BLaER1 (cell line): ENCODE measurements at regions not wholly inside any gene's neighbourhood (a gene's known extent, or its start where the extent isn't known, plus 50 kb on each side); places are given as distances from the start of the nearest gene placed in this dataset.
A peak's percentile ranks its signal among the peaks of the same experiment; 100 is the strongest.

ENCODE experiments used
- H3K27ac ChIP-seq: shearing (Covaris generic); formaldehyde crosslinking; 2 replicates; pipeline ENCODE4 v1.8.1; 2022
- H3K27me3 ChIP-seq: shearing (Covaris generic); formaldehyde crosslinking; 2 replicates; pipeline ENCODE4 v1.8.1; 2022
- H3K36me3 ChIP-seq: shearing (Covaris generic); formaldehyde crosslinking; 2 replicates; pipeline ENCODE4 v1.8.1; 2022
- H3K4me1 ChIP-seq: shearing (Covaris generic); formaldehyde crosslinking; 2 replicates; pipeline ENCODE4 v1.8.1; 2022
- H3K4me2 ChIP-seq: shearing (Covaris generic); formaldehyde crosslinking; 2 replicates; pipeline ENCODE4 v1.8.1; 2022
- H3K4me3 ChIP-seq: shearing (Covaris generic); formaldehyde crosslinking; 2 replicates; pipeline ENCODE4 v1.8.1; 2022
- H3K9ac ChIP-seq: shearing (Covaris generic); formaldehyde crosslinking; 2 replicates; pipeline ENCODE4 v1.8.1; 2022
- H3K9me3 ChIP-seq: shearing (Covaris generic); formaldehyde crosslinking; 2 replicates; pipeline ENCODE4 v1.8.1; 2022
- H4K20me1 ChIP-seq: shearing (Covaris generic); formaldehyde crosslinking; 2 replicates; pipeline ENCODE4 v1.8.1; 2022
- Cebpa-rat ChIP-seq: shearing (Covaris generic); IDR thresholded peaks from 2 replicates; pipeline ENCODE4 v1.8.1; 2022

DNA sequence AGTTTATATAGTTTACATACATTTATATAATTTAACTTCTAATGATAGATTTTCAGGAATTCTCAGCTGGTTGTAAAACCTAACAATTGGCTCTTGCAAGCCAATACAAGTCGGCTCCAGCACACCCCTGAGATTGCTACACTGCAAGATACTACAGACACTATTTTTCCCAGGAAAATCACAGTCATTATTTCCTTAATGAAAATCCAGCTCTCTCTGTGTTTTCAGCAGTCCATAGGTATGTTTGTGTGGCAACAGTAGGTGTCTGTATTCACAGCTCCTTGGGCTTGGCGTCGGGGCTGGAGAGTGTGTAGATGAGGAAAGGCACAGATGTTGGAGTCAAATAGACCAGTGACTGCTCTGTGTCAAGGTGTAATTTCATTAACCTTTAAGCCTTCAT lies 78.7 kb upstream of the SPTBN1 start:
- TF ChIP-seq Cebpa-rat, result no peak
- Histone ChIP-seq H3K36me3 (no peaks in the 10 kb centered on the region), H4K20me1 (no peaks in the 10 kb centered on the region), H3K4me2 (no peak overlapping the region), H3K4me1 (peaks cover 30% of the 10 kb centered on the region), H3K9me3 (no peaks in the 10 kb centered on the region), H3K4me3 (no peak overlapping the region), H3K9ac (no peak overlapping the region), H3K27me3 (no peaks in the 10 kb centered on the region), H3K27ac (no peak overlapping the region)

DNA sequence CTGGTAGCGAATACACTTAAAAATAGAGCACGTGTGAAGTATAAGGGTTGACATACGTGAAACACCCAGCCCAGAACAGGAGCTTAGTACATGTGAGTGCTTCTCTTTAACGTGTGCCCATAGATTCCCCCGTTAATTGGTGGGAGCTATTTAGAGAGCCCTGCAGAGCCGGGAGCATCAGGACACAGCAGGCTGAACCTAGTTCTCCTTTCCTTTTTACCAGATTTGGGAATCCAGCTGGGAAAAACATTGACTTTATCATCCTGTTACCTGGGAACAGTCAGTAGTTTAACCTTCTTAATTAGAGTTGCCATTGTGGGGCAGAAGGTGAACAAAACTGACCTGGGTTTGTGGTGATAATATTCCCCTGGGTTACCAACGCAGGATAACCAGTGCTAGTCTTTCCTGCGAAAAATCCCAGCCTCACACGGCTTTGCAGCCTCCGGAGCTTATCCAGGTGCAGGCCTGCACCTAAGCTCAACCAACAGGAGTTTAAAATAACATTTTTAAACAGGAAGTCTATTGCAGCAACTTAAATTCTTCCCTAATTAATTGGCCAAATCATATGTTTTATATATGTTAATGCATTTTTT lies 78.1 kb upstream of the SPTBN1 start:
- Histone ChIP-seq H3K27me3 (no peaks in the 10 kb centered on the region), H3K4me1 (peaks cover 24% of the 10 kb centered on the region), H3K9ac (no peak overlapping the region), H3K27ac (no peak overlapping the region), H3K4me2 (no peak overlapping the region), H3K36me3 (no peaks in the 10 kb centered on the region), H4K20me1 (no peaks in the 10 kb centered on the region), H3K4me3 (no peak overlapping the region), H3K9me3 (no peaks in the 10 kb centered on the region)
- no peak for TF ChIP-seq Cebpa-rat

DNA sequence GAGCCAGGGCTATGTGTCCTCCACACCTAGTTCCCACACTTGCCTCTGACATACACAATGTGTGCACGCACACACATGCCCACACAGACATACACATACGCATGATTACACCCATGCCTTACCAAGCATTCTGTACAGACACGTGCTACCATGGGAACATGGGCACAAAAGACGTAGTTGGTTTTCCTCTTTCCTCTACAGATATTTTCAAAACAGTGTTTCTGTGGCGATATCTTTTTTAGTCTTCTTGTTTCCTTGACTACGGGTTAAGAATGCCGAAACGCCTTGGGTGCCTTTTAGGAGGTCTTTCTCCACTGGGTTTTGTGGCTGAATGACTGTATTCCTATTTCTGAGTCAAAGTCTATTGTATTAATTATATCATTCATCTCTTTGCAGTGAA lies 75.5 kb upstream of the SPTBN1 start:
- Histone ChIP-seq H4K20me1 (no peaks in the 10 kb centered on the region), H3K9ac (no peak overlapping the region), H3K27ac (no peak overlapping the region), H3K4me1 (peaks cover 23% of the 10 kb centered on the region), H3K4me3 (no peak overlapping the region), H3K36me3 (no peaks in the 10 kb centered on the region), H3K9me3 (no peaks in the 10 kb centered on the region), H3K27me3 (no peaks in the 10 kb centered on the region), H3K4me2 (peak overlapping the region; percentile 56)
- TF ChIP-seq Cebpa-rat, result no peak

DNA sequence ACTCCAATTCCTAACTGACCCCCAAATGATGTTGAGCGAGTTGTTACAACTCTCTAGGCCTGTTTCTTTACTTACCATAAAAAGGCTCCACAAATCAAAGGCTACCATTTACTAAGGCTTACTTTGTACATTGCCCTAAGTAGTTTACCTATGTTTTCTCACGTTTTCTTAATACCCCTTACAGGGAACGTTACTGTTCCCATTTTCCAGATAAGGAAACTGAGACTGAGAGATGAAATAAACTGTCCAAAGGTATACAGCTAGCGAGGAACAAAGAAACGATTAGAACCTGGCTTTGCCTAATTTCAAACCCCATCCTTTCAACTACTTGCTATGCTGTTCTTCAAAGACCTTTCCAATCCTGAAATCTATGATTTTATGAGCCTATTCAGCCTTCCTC lies 74.8 kb upstream of the SPTBN1 start:
- H3K9me3 ChIP-seq, result no peaks in the 10 kb centered on the region
- H4K20me1 ChIP-seq, result no peaks in the 10 kb centered on the region
- no peak overlapping the region for H3K27ac ChIP-seq
- H3K27me3 ChIP-seq, result no peaks in the 10 kb centered on the region
- TF ChIP-seq Cebpa-rat, result no peak
- no peak overlapping the region for H3K4me3 ChIP-seq
- peaks cover 23% of the 10 kb centered on the region for H3K4me1 ChIP-seq
- no peak overlapping the region for H3K9ac ChIP-seq
- H3K4me2 ChIP-seq, result peak overlapping the region; percentile 56
- no peaks in the 10 kb centered on the region for H3K36me3 ChIP-seq

DNA sequence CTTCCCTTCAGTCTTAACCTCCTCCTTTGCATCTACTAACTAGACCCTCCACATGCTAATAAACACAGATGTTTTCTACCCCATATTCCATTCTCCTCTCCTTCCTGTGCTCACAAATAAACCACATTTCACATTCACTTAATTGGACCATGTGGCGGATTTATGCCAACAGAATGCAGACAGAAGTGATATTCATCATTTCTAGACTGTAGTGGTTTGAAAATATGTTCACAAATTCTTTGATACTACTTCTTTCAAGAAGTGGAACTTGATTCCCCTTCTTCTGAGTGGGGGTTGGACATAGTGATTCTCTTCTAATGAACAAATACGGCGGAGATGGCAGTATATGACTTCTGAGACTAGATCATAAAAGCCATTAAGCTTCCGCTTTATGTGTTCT lies 73.5 kb upstream of the SPTBN1 start:
- Histone ChIP-seq H3K9me3 (no peaks in the 10 kb centered on the region), H3K36me3 (no peaks in the 10 kb centered on the region), H3K4me1 (peaks cover 23% of the 10 kb centered on the region), H3K27ac (no peak overlapping the region), H3K4me3 (no peak overlapping the region), H3K27me3 (no peaks in the 10 kb centered on the region), H3K4me2 (no peak overlapping the region), H4K20me1 (no peaks in the 10 kb centered on the region), H3K9ac (no peak overlapping the region)
- no peak for TF ChIP-seq Cebpa-rat

DNA sequence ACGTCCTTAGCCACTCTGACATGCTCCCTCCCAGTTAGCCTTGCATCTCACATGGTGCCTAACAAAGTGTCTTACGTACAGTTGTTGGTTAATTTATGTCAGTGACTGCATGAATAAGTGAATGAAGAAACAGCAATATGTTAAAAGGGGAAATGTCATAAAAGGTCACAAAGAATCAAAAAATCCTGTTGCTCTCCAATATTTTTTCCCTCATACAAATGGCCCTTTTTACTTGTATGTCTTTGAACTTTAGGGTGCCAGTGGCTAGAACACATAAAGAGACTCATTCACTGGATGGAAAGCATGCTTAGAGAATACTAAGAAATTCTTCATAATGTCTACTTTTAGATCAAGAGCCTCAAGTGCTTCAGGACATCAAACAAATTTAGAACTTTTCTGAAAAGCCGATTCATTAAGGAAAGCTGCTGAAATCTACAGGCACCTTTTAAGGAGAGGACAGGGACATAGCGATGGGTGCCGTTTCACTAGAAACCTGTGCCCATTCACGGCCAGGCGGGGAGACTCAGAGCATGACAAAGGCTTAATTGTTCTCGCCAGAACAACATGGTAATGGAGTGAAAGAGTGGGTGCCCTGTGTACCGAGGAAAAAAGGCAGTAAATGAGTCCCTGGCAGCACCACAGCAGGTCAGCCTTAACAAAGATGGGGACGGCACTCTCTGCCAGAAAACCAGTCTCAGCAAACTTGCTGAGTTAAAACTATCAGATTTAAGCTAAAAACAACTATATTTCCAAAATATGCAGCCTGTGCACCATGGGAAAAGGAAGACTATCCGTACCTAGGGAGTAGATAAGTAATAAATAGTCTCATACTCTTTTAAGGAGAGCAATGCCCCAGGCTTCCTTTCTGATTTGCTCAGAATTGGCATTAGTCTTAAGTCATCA lies 71.6 kb upstream of the SPTBN1 start:
- no peak overlapping the region for H3K4me2 ChIP-seq
- H3K9ac ChIP-seq, result no peak overlapping the region
- no peaks in the 10 kb centered on the region for H3K9me3 ChIP-seq
- H3K36me3 ChIP-seq, result no peaks in the 10 kb centered on the region
- H3K4me1 ChIP-seq, result peaks cover 23% of the 10 kb centered on the region
- H4K20me1 ChIP-seq, result no peaks in the 10 kb centered on the region
- H3K27ac ChIP-seq, result no peak overlapping the region
- TF ChIP-seq Cebpa-rat, result no peak
- no peak overlapping the region for H3K4me3 ChIP-seq
- no peaks in the 10 kb centered on the region for H3K27me3 ChIP-seq

DNA sequence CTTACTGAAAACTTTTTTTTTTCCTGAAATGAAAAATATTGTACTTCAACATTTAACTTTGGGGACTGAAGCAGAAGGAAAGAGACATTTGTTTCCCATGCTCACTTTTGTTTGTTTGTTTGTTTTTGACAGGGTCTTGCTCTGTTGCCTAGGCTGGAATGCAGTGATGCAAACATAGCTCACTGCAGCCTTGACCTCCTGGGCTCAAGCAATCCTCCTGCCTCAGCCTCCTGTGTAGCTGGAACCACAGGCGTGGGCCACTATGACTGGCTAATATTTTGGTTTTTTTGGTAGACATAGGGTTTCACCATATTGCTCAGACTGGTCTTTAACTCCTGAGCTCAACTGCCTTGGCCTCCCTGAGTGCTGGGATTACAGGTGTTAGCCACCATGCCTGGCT lies 70.9 kb upstream of the SPTBN1 start:
- Histone ChIP-seq H3K4me2 (no peak overlapping the region), H3K9ac (no peak overlapping the region), H3K27me3 (no peaks in the 10 kb centered on the region), H3K9me3 (no peaks in the 10 kb centered on the region), H3K27ac (no peak overlapping the region), H3K36me3 (no peaks in the 10 kb centered on the region), H3K4me1 (peaks cover 17% of the 10 kb centered on the region), H3K4me3 (no peak overlapping the region), H4K20me1 (no peaks in the 10 kb centered on the region)
- TF ChIP-seq Cebpa-rat, result no peak

DNA sequence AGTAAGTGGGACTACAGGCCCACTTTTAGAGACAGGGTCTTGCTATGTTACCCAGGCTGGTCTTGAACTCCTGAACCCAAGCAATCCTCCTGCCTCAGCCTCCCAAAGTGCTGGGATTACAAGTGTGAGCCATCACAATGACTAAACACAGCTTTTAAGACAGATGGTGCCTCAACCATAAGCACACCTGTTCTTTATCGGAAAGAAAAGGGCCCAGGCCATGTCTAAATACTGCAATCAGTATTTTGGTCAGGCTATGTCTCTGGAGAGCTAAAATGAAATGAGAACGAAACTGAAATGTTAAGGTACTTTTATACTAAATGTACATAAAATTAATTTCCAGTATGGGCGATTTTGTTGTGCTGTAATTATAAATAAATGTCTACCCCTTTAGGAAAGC lies 69.5 kb upstream of the SPTBN1 start:
- Histone ChIP-seq H4K20me1 (no peaks in the 10 kb centered on the region), H3K27ac (no peak overlapping the region), H3K27me3 (no peaks in the 10 kb centered on the region), H3K4me3 (no peak overlapping the region), H3K9ac (no peak overlapping the region), H3K4me1 (peaks cover 8% of the 10 kb centered on the region), H3K9me3 (no peaks in the 10 kb centered on the region), H3K4me2 (0 out of 2 replicates have a peak overlapping the region, but pooled peaks have one; percentile 2), H3K36me3 (no peaks in the 10 kb centered on the region)
- no peak for TF ChIP-seq Cebpa-rat

DNA sequence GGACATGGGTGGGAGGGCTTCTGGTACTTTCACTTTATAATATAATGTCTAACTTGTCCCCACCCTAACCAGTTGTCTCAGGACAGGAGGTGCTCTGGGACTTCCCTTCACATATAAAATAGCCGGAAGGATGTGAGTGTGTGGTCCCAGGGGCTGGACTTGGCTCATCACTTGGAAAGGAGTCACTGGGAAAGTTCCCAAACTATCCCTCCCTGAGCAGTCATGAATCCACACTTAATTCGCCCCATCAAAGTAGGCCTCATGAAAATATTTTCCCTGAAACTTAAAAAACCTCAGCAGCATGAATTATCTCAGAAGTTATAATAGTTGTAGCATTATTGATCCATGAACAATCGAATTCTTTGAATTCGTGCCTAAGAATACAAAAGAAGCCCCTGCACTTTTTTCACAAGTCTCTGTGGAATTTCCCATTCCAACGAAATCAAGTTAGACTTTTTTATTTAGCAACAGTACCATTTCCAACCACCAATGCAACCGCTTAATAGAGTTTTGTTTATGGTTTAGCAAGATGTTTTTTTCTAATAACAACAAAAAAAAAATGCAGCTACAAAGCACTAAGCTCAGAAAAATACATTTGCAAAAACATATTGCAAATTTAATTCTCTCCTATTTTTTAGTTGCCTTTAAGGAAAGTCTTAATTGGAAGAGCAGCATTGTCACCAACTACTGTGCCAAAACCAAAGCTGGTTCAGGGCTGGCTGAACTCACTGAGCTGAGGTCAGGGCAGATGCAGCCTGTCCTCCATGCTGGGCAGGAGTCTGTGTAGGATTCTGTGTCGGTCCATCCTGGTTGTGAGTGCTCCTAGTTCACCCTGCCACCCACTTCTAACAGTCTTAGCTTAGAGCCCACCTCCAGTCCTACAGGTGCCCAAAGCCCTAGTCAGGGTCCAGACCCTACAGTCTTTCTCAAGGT lies 68.8 kb upstream of the SPTBN1 start:
- Histone ChIP-seq H3K9me3 (no peaks in the 10 kb centered on the region), H3K36me3 (no peaks in the 10 kb centered on the region), H3K27ac (no peak overlapping the region), H3K4me1 (peaks cover 7% of the 10 kb centered on the region; the same call in 1 of the 2 replicates), H3K4me2 (0 out of 2 replicates have a peak overlapping the region, but pooled peaks have one; percentile 2), H3K27me3 (no peaks in the 10 kb centered on the region), H3K9ac (no peak overlapping the region), H3K4me3 (no peak overlapping the region), H4K20me1 (no peaks in the 10 kb centered on the region)
- no peak for TF ChIP-seq Cebpa-rat
